HFFc6 (cell line): ENCODE measurements at regions not wholly inside any gene's neighbourhood (a gene's known extent, or its start where the extent isn't known, plus 50 kb on each side); places are given as distances from the start of the nearest gene placed in this dataset.
A peak's percentile ranks its signal among the peaks of the same experiment; 100 is the strongest.

Source experiments
- DNase-seq: peaks from one replicate; pipeline ENCODE4 v3.0.0-alpha.2; 2018
- H3K27ac Mint-ChIP-seq: 2 replicates; pipeline ENCODE4 v1.8.0; 2020; ENCODE audit warnings: mild to moderate bottlenecking, mixed read lengths
- H3K27me3 Mint-ChIP-seq: 2 replicates; pipeline ENCODE4 v1.8.0; 2021; ENCODE audit warnings: mild to moderate bottlenecking, moderate library complexity, mixed read lengths; ENCODE audit not compliant: insufficient read depth
- H3K36me3 Mint-ChIP-seq: 2 replicates; pipeline ENCODE4 v1.8.0; 2021; ENCODE audit warnings: low read depth, mixed read lengths
- H3K4me1 Mint-ChIP-seq: 2 replicates; pipeline ENCODE4 v1.8.0; 2020; ENCODE audit warnings: low read depth, mixed read lengths
- H3K4me3 Mint-ChIP-seq: 2 replicates; pipeline ENCODE4 v1.8.0; 2020; ENCODE audit warnings: mild to moderate bottlenecking, moderate library complexity, mixed read lengths
- H3K9me3 Mint-ChIP-seq: 2 replicates; pipeline ENCODE4 v1.8.0; 2020; ENCODE audit warnings: mild to moderate bottlenecking, mixed read lengths
- TF ChIP-seq, protein P1 (sequence below): fragments of 200-600 bp; sonication (generic); IDR thresholded peaks from 2 replicates; pipeline ENCODE4 v1.5.0; 2021; ENCODE audit warnings: antibody characterized with exemption, mild to moderate bottlenecking

DNA sequence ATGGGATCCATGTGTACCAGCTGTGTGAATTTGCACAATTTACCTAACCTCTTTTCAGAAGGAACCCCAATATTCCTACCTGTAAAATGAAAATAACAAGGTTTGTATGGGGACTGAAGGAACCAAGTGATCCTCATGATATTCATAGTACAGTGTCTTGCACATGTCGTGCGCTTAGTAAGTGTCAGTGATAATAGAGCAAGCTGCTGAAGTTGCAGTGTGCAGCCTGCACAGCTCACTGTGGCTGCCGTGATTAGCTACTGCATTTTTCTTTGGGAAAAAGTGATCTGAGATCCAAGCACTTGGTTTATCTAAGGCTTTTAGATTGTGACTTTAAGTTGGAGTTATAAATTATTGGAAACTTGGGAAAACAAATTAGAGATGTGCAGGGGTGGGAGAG lies 135.9 kb upstream of the FRY start:
- no peaks in the 10 kb centered on the region for H3K36me3 Mint-ChIP-seq
- DNase-seq: no peak
- no peak overlapping the region for H3K4me3 Mint-ChIP-seq
- peaks cover 10% of the 10 kb centered on the region; the same call in 1 of the 2 replicates for H3K27me3 Mint-ChIP-seq
- peaks cover 7% of the 10 kb centered on the region; the same call in 1 of the 2 replicates for H3K4me1 Mint-ChIP-seq
- no peaks in the 10 kb centered on the region for H3K9me3 Mint-ChIP-seq
- TF ChIP-seq, protein P1, sequence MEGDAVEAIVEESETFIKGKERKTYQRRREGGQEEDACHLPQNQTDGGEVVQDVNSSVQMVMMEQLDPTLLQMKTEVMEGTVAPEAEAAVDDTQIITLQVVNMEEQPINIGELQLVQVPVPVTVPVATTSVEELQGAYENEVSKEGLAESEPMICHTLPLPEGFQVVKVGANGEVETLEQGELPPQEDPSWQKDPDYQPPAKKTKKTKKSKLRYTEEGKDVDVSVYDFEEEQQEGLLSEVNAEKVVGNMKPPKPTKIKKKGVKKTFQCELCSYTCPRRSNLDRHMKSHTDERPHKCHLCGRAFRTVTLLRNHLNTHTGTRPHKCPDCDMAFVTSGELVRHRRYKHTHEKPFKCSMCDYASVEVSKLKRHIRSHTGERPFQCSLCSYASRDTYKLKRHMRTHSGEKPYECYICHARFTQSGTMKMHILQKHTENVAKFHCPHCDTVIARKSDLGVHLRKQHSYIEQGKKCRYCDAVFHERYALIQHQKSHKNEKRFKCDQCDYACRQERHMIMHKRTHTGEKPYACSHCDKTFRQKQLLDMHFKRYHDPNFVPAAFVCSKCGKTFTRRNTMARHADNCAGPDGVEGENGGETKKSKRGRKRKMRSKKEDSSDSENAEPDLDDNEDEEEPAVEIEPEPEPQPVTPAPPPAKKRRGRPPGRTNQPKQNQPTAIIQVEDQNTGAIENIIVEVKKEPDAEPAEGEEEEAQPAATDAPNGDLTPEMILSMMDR: no peak
- H3K27ac Mint-ChIP-seq: no peak overlapping the region

DNA sequence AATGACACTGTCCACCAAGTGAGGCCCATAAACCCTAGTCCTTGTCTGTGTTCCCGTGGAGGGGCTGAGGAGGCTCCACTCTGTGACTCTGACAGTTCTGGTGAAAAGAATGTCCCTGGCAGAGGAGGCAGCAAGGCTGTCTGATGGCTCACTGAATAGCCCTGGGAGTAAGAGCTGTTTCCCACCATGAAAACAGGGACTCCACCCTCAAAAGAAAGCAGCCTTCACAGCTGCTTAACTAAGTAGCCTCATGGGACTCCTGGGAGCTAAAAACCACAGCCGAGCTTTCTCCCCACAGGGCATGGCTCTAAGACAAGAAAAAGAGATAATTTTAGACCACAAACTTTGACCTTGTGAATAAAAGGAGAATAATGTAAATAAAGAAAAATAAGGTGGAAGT lies 135.1 kb upstream of the FRY start:
- DNase-seq: peak; percentile 33
- no peaks in the 10 kb centered on the region for H3K36me3 Mint-ChIP-seq
- H3K4me3 Mint-ChIP-seq: no peak overlapping the region
- no peaks in the 10 kb centered on the region for H3K9me3 Mint-ChIP-seq
- peaks cover 14% of the 10 kb centered on the region for H3K27me3 Mint-ChIP-seq
- TF ChIP-seq, protein P1: no peak
- H3K4me1 Mint-ChIP-seq: peaks cover 7% of the 10 kb centered on the region; the same call in 1 of the 2 replicates
- no peak overlapping the region; the same call in 1 of the 2 replicates for H3K27ac Mint-ChIP-seq

DNA sequence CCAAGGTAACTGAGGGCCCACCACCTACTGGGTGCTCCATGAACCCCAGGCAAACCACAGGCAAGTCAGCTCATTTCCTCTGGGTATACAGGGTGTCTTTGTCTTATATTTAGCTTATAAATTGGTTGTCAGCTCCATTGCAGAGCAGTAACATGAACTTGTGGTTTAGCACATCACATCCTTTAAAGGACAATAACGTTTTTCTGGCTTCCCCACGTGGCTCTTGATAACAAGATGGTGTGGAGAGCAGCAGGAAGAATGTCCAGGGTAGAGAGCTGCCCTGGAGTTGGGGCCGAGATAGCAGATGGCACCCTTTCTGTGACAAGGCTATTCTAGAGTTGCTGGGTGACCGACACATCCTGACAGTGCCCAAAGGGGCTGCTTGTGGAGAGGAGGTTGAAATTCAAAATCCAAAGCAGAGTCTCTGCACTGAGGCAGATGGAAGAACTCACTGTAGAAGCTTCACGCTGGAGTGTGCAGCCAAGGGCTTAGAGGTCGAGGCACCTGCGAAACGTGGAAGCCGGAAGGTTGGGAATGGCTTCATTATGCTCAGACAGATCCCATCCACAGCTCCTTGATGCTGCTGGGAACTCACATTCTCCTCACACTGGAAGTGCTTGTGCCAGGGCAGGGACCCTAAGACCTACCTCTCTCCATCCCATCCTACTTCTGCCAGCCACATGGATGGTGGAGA lies 133.0 kb upstream of the FRY start:
- Mint-ChIP-seq H3K4me1 (peaks cover 7% of the 10 kb centered on the region; the same call in 1 of the 2 replicates), H3K36me3 (no peaks in the 10 kb centered on the region), H3K9me3 (no peaks in the 10 kb centered on the region), H3K4me3 (no peak overlapping the region), H3K27ac (no peak overlapping the region), H3K27me3 (peaks cover 8% of the 10 kb centered on the region)
- no peak for DNase-seq
- TF ChIP-seq, protein P1: no peak

DNA sequence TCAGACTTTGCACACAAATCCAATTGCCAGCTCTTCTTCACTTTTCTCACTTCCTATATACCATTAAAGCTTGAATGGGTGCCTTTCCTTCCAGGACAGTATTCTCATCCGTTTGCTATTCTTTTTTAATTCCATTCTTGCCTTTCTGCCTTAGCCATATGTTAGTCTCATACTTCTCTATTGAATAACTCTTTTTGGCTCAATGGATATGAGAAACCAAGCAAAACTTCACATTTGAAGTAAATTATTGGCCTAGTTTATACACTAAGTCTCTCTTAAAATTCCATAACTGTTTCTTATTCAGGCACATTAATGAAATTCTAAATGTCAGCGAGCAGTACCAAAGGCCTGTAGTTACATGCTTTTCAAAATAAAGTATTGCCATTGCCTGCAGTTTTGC lies 129.6 kb upstream of the FRY start:
- H3K9me3 Mint-ChIP-seq: no peaks in the 10 kb centered on the region
- no peak overlapping the region for H3K27ac Mint-ChIP-seq
- no peak for DNase-seq

DNA sequence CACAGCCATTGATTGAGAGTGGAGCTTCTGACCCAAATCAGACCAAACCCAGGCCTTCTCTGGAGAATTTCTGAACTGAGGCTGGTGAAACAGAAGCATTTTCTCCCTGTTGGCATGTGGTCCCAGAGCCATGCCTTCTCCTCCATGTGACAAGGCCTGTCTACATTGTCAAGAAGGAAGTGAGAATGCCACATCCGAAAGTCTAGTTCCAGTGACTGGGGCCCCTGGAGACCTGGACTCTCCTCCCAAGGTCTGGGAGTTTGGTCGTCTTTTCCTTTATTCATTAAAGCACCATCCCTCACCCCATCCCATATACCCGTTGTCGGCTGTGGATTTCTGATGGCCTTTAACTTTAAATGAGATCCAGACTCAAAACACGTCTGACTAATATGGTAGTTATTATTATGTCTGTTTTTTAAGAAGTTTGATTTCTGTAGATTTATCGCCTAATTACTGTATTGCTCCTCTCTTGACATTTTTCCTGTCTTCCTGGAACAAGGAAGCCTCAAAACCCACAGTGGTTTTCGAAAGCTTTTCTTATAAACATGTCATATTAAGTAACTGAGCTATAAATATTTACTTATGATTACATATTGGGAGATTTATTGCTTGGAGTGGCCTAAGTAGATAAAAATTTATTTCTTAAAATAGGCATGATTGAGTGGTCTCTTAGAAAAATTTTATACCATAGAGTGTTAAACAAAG lies 128.3 kb upstream of the FRY start:
- Mint-ChIP-seq H3K4me3 (no peak overlapping the region), H3K27me3 (peaks cover 17% of the 10 kb centered on the region), H3K27ac (no peak overlapping the region), H3K4me1 (no peaks in the 10 kb centered on the region), H3K36me3 (no peaks in the 10 kb centered on the region), H3K9me3 (no peaks in the 10 kb centered on the region)
- TF ChIP-seq, protein P1: no peak
- no peak for DNase-seq

More for the DNA sequence above, 129.6 kb upstream of the FRY start:
- H3K27me3 Mint-ChIP-seq: peaks cover 11% of the 10 kb centered on the region
- no peaks in the 10 kb centered on the region for H3K36me3 Mint-ChIP-seq
- H3K4me3 Mint-ChIP-seq: no peak overlapping the region
- TF ChIP-seq, protein P1: no peak
- no peaks in the 10 kb centered on the region; the same call in 1 of the 2 replicates for H3K4me1 Mint-ChIP-seq
